GM23338 (cell line): ENCODE measurements at regions not wholly inside any gene's neighbourhood (a gene's known extent, or its start where the extent isn't known, plus 50 kb on each side); places are given as distances from the start of the nearest gene placed in this dataset.

Source experiments
- ATAC-seq: fragments of 200-7000 bp; cut with Tn5 transposase; 3 replicates; pipeline ENCODE4 v1.9.1; 2020
- DNase-seq: peaks from one replicate; pipeline ENCODE4 v3.0.0-alpha.2; 2015; ENCODE audit warnings: low spot score
- H2AFZ ChIP-seq: fragments of 200-600 bp; sonication (generic); 2 replicates; pipeline ENCODE4 v1.8.0; 2016; ENCODE audit warnings: antibody characterized with exemption, mild to moderate bottlenecking, moderate library complexity
- H3F3A ChIP-seq: fragments of 200-600 bp; sonication (generic); replicated peaks from 2 replicates; pipeline ENCODE4 v1.8.0; 2017; ENCODE audit warnings: antibody characterized with exemption, mixed run types, low read depth
- H3K27ac ChIP-seq: fragments of 200-600 bp; sonication (generic); 2 replicates; pipeline ENCODE4 v1.6.1; 2016; ENCODE audit warnings: low read depth
- H3K27me3 ChIP-seq: fragments of 200-600 bp; sonication (generic); 2 replicates; pipeline ENCODE4 v1.8.0; 2016; ENCODE audit warnings: mild to moderate bottlenecking, mixed run types, moderate library complexity; ENCODE audit not compliant: insufficient read depth
- H3K36me3 ChIP-seq: fragments of 200-600 bp; sonication (generic); 2 replicates; pipeline ENCODE4 v1.8.0; 2016; ENCODE audit warnings: mild to moderate bottlenecking; ENCODE audit not compliant: insufficient read depth
- H3K4me1 ChIP-seq: fragments of 200-600 bp; sonication (generic); 2 replicates; pipeline ENCODE4 v1.8.0; 2016; ENCODE audit warnings: mild to moderate bottlenecking, moderate library complexity; ENCODE audit not compliant: insufficient read depth
- H3K4me2 ChIP-seq: fragments of 200-600 bp; sonication (generic); 2 replicates; pipeline ENCODE4 v1.7.1; 2017; ENCODE audit warnings: mixed run types
- H3K4me3 ChIP-seq: fragments of 200-600 bp; sonication (generic); 2 replicates; pipeline ENCODE4 v1.6.1; 2016; ENCODE audit warnings: mixed run types
- H3K79me2 ChIP-seq: fragments of 200-600 bp; sonication (generic); replicated peaks from 2 replicates; pipeline ENCODE4 v1.8.0; 2017; ENCODE audit warnings: mild to moderate bottlenecking; ENCODE audit not compliant: insufficient read depth
- H3K9me2 ChIP-seq: fragments of 200-600 bp; sonication (generic); 2 replicates; pipeline ENCODE4 v1.8.0; 2017; ENCODE audit not compliant: insufficient read depth
- H4K20me1 ChIP-seq: fragments of 200-600 bp; sonication (generic); replicated peaks from 2 replicates; pipeline ENCODE4 v1.8.0; 2017; ENCODE audit warnings: mild to moderate bottlenecking; ENCODE audit not compliant: insufficient read depth
- H3K27ac Mint-ChIP-seq: 2 replicates; pipeline ENCODE4 v1.8.0; 2020; ENCODE audit warnings: inconsistent platforms, mild to moderate bottlenecking, moderate library complexity, mixed read lengths
- H3K27me3 Mint-ChIP-seq: 3 replicates; pipeline ENCODE4 v1.8.0; 2022; ENCODE audit warnings: low read depth, mild to moderate bottlenecking, moderate library complexity, mixed read lengths, inconsistent platforms; ENCODE audit not compliant: insufficient read depth, poor library complexity
- H3K36me3 Mint-ChIP-seq: 3 replicates; pipeline ENCODE4 v1.8.0; 2021; ENCODE audit warnings: low read depth, mild to moderate bottlenecking, inconsistent platforms, moderate library complexity, mixed read lengths
- H3K4me1 Mint-ChIP-seq: 3 replicates; pipeline ENCODE4 v1.8.0; 2020; ENCODE audit warnings: mild to moderate bottlenecking, inconsistent platforms, mixed read lengths
- H3K4me3 Mint-ChIP-seq: 3 replicates; pipeline ENCODE4 v1.8.0; 2021; ENCODE audit warnings: moderate library complexity, mild to moderate bottlenecking, inconsistent platforms, mixed read lengths
- H3K9me3 Mint-ChIP-seq: 3 replicates; pipeline ENCODE4 v1.8.0; 2020; ENCODE audit warnings: moderate library complexity, mild to moderate bottlenecking, inconsistent platforms, mixed read lengths
- CTCF ChIP-seq, 2 experiments: fragments of 200-600 bp in 1 of 2; sonication (generic) in 1 of 2; conservative IDR thresholded peaks; 2 replicates each; pipeline versions ENCODE4 v1.5.1 to v1.6.1; 2016 to 2017; ENCODE audit warnings: antibody characterized with exemption in 2 of 2, low read depth in 2 of 2, mild to moderate bottlenecking in 2 of 2, moderate library complexity in 1 of 2
- ETS1 ChIP-seq: IDR thresholded peaks from 2 replicates; pipeline ENCODE4 v1.6.1; 2016; ENCODE audit warnings: antibody characterized with exemption
- EZH2 ChIP-seq: fragments of 200-600 bp; sonication (generic); IDR thresholded peaks from one replicate; pipeline ENCODE4 v1.8.0; 2017; ENCODE audit warnings: antibody characterized with exemption, mild to moderate bottlenecking, low read depth; ENCODE audit not compliant: unreplicated experiment
- EZH2phosphoT487 ChIP-seq: fragments of 200-600 bp; sonication (generic); IDR thresholded peaks from one replicate; pipeline ENCODE4 v1.8.1; 2018; ENCODE audit warnings: antibody characterized with exemption; ENCODE audit not compliant: unreplicated experiment
- JUNB ChIP-seq: IDR thresholded peaks from one replicate; pipeline ENCODE4 v1.6.1; 2016; ENCODE audit warnings: antibody characterized with exemption; ENCODE audit not compliant: unreplicated experiment
- POLR2AphosphoS5 ChIP-seq: IDR thresholded peaks from 2 replicates; pipeline ENCODE4 v1.6.1; 2016; ENCODE audit warnings: antibody characterized with exemption, low read depth
- REST ChIP-seq: IDR thresholded peaks from one replicate; pipeline ENCODE4 v1.6.1; 2018; ENCODE audit warnings: antibody characterized with exemption; ENCODE audit not compliant: unreplicated experiment
- STAT1 ChIP-seq: IDR thresholded peaks from one replicate; pipeline ENCODE4 v1.6.1; 2016; ENCODE audit warnings: antibody characterized with exemption; ENCODE audit not compliant: unreplicated experiment
- ZNF114 ChIP-seq: fragments of 250-450 bp; sonication (Bioruptor Pico); IDR thresholded peaks from 2 replicates; pipeline ENCODE4 v1.5.0; 2020; ENCODE audit warnings: mild to moderate bottlenecking, moderate library complexity
- ZNF331 ChIP-seq: fragments of 250-450 bp; sonication (Bioruptor Pico); IDR thresholded peaks from 2 replicates; pipeline ENCODE4 v1.5.0; 2020; ENCODE audit warnings: low read depth, mild to moderate bottlenecking, moderate library complexity
- ZNF462 ChIP-seq: fragments of 250-450 bp; sonication (Bioruptor Pico); IDR thresholded peaks from 2 replicates; pipeline ENCODE4 v1.5.0; 2020; ENCODE audit warnings: mild to moderate bottlenecking, moderate library complexity

GRCh38 chr6:71198908-71199307 lies 89.7 kb upstream of the OGFRL1 start (continued):
- TF ChIP-seq ZNF462 (CRISPR knock-in tag) (no peak), EZH2phosphoT487 (no peak), EZH2 (no peak)

- Histone ChIP-seq H3K9me2 (no peaks in the 10 kb centered on the region; the same call in 1 of the 2 replicates), H3K4me3 (no peak overlapping the region), H4K20me1 (no peaks in the 10 kb centered on the region), H3K4me1 (peaks cover 15% of the 10 kb centered on the region), H3K79me2 (no peaks in the 10 kb centered on the region), H3K27ac (no peak overlapping the region), H3K27me3 (no peaks in the 10 kb centered on the region), H3K36me3 (no peaks in the 10 kb centered on the region), H3K4me2 (no peak overlapping the region), H2AFZ (no peak overlapping the region), H3F3A (no peaks in the 10 kb centered on the region)
- no peak overlapping the region for H3K27ac Mint-ChIP-seq
- peaks cover 5% of the 10 kb centered on the region for H3K27me3 Mint-ChIP-seq
- no peak for DNase-seq
- no peaks in the 10 kb centered on the region; the same call in 2 of the 3 replicates for H3K9me3 Mint-ChIP-seq
- peaks cover 12% of the 10 kb centered on the region for H3K4me1 Mint-ChIP-seq
- H3K4me3 Mint-ChIP-seq = no peak overlapping the region
- no peaks in the 10 kb centered on the region for H3K36me3 Mint-ChIP-seq
- ATAC-seq = no peak
- TF ChIP-seq CTCF (conservative IDR thresholded peaks at IDR 0.05; ENCODE audit: low read depth in 2 of 2) (no peak), ETS1 (no peak), POLR2AphosphoS5 (no peak), EZH2phosphoT487 (no peak), REST (no peak), JUNB (no peak), ZNF331 (CRISPR knock-in tag) (no peak), ZNF114 (CRISPR knock-in tag) (no peak), STAT1 (no peak)
These were observed 88.9 kb upstream of the OGFRL1 start for GRCh38 chr6:71199736-71200135.
